ENCODE measurements at regions not wholly inside any gene's neighbourhood (a gene's known extent, or its start where the extent isn't known, plus 50 kb on each side); places are given as distances from the start of the nearest gene placed in this dataset.

DNA sequence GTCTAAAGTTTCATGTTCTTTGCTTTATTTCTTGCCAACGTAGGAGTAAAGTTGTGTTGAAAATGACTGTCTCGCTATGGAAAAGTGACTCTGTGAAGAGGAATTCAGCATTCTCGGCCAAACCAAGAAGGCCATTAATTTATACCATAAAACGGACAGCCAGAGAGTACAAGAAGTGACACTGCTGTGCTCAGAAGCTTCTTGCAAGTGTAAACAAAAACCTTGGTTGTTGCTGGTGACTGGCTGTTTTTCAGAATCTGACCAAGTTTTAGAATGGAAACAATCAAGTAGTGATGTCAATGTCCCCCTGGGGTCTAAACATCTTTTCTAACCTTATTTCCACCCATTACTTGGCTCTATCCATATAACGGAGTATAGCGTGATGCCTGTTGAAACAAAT lies 201.9 kb downstream of the INHBA start (continued):
- TF ChIP-seq, protein P1, sequence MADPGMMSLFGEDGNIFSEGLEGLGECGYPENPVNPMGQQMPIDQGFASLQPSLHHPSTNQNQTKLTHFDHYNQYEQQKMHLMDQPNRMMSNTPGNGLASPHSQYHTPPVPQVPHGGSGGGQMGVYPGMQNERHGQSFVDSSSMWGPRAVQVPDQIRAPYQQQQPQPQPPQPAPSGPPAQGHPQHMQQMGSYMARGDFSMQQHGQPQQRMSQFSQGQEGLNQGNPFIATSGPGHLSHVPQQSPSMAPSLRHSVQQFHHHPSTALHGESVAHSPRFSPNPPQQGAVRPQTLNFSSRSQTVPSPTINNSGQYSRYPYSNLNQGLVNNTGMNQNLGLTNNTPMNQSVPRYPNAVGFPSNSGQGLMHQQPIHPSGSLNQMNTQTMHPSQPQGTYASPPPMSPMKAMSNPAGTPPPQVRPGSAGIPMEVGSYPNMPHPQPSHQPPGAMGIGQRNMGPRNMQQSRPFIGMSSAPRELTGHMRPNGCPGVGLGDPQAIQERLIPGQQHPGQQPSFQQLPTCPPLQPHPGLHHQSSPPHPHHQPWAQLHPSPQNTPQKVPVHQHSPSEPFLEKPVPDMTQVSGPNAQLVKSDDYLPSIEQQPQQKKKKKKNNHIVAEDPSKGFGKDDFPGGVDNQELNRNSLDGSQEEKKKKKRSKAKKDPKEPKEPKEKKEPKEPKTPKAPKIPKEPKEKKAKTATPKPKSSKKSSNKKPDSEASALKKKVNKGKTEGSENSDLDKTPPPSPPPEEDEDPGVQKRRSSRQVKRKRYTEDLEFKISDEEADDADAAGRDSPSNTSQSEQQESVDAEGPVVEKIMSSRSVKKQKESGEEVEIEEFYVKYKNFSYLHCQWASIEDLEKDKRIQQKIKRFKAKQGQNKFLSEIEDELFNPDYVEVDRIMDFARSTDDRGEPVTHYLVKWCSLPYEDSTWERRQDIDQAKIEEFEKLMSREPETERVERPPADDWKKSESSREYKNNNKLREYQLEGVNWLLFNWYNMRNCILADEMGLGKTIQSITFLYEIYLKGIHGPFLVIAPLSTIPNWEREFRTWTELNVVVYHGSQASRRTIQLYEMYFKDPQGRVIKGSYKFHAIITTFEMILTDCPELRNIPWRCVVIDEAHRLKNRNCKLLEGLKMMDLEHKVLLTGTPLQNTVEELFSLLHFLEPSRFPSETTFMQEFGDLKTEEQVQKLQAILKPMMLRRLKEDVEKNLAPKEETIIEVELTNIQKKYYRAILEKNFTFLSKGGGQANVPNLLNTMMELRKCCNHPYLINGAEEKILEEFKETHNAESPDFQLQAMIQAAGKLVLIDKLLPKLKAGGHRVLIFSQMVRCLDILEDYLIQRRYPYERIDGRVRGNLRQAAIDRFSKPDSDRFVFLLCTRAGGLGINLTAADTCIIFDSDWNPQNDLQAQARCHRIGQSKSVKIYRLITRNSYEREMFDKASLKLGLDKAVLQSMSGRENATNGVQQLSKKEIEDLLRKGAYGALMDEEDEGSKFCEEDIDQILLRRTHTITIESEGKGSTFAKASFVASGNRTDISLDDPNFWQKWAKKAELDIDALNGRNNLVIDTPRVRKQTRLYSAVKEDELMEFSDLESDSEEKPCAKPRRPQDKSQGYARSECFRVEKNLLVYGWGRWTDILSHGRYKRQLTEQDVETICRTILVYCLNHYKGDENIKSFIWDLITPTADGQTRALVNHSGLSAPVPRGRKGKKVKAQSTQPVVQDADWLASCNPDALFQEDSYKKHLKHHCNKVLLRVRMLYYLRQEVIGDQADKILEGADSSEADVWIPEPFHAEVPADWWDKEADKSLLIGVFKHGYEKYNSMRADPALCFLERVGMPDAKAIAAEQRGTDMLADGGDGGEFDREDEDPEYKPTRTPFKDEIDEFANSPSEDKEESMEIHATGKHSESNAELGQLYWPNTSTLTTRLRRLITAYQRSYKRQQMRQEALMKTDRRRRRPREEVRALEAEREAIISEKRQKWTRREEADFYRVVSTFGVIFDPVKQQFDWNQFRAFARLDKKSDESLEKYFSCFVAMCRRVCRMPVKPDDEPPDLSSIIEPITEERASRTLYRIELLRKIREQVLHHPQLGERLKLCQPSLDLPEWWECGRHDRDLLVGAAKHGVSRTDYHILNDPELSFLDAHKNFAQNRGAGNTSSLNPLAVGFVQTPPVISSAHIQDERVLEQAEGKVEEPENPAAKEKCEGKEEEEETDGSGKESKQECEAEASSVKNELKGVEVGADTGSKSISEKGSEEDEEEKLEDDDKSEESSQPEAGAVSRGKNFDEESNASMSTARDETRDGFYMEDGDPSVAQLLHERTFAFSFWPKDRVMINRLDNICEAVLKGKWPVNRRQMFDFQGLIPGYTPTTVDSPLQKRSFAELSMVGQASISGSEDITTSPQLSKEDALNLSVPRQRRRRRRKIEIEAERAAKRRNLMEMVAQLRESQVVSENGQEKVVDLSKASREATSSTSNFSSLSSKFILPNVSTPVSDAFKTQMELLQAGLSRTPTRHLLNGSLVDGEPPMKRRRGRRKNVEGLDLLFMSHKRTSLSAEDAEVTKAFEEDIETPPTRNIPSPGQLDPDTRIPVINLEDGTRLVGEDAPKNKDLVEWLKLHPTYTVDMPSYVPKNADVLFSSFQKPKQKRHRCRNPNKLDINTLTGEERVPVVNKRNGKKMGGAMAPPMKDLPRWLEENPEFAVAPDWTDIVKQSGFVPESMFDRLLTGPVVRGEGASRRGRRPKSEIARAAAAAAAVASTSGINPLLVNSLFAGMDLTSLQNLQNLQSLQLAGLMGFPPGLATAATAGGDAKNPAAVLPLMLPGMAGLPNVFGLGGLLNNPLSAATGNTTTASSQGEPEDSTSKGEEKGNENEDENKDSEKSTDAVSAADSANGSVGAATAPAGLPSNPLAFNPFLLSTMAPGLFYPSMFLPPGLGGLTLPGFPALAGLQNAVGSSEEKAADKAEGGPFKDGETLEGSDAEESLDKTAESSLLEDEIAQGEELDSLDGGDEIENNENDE (IDR thresholded peaks at IDR 0.05; ENCODE audit: insufficient replicate concordance, low read length), result no peak
- TF ChIP-seq BCL11A (IDR thresholded peaks at IDR 0.05; ENCODE audit: low read depth in 2 of 2, low read length in 2 of 2), result no peak
- no peak for TF ChIP-seq HDAC6 (IDR thresholded peaks at IDR 0.05; ENCODE audit: low read depth, low read length)
